Epithelial cell of proximal tubule (primary cell): ENCODE measurements at regions not wholly inside any gene's neighbourhood (a gene's known extent, or its start where the extent isn't known, plus 50 kb on each side); places are given as distances from the start of the nearest gene placed in this dataset.

Source experiments
- DNase-seq: peaks from one replicate; pipeline ENCODE4 v3.0.0-alpha.2; 2011; ENCODE audit warnings: low read depth
- H3K4me3 ChIP-seq: 2 replicates; pipeline ENCODE4 v1.5.1; 2011; ENCODE audit warnings: low read depth, mild to moderate bottlenecking, low read length
- TF ChIP-seq, protein P1 (sequence below): conservative IDR thresholded peaks from 2 replicates; pipeline ENCODE4 v1.5.1; 2012; ENCODE audit warnings: low read depth, mild to moderate bottlenecking, low read length

GRCh38 chr3:168295027-168295426, 199.3 kb upstream of the GOLIM4 start:
- TF ChIP-seq, protein P1, sequence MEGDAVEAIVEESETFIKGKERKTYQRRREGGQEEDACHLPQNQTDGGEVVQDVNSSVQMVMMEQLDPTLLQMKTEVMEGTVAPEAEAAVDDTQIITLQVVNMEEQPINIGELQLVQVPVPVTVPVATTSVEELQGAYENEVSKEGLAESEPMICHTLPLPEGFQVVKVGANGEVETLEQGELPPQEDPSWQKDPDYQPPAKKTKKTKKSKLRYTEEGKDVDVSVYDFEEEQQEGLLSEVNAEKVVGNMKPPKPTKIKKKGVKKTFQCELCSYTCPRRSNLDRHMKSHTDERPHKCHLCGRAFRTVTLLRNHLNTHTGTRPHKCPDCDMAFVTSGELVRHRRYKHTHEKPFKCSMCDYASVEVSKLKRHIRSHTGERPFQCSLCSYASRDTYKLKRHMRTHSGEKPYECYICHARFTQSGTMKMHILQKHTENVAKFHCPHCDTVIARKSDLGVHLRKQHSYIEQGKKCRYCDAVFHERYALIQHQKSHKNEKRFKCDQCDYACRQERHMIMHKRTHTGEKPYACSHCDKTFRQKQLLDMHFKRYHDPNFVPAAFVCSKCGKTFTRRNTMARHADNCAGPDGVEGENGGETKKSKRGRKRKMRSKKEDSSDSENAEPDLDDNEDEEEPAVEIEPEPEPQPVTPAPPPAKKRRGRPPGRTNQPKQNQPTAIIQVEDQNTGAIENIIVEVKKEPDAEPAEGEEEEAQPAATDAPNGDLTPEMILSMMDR, result no peak
- DNase-seq, result no peak
- no peak overlapping the region for H3K4me3 ChIP-seq

GRCh38 chr3:168292296-168292695, 196.6 kb upstream of the GOLIM4 start:
- no peak for DNase-seq
- TF ChIP-seq, protein P1, result no peak
- no peak overlapping the region for H3K4me3 ChIP-seq

DNA sequence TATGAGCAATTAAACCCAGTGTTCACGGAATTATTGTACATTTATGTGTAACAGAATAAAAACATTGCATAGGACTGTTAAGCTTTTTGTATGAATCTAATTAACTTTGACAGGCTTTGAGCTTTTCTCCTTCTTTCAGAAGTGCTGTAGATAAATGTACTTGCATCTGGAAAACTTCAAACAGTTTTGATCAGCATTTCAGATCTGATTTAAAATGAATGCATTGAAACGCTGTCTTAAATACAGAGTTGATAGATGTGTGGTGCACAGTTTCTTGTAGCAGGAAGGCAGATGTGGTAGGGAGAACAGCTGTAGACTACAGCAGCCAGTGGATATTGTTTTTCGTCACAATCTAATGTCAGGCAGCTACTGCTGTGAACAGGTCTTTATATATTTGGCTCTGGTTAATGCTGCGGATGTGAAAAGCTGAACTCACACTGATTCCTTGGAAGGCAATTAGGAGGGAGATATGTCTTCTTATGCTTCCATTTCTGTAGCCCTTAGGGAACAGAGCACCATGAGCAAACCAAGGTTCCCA, 193.8 kb upstream of the GOLIM4 start:
- TF ChIP-seq, protein P1, result no peak
- no peak for DNase-seq
- H3K4me3 ChIP-seq, result no peak overlapping the region

- DNase-seq, result no peak
- no peak overlapping the region for H3K4me3 ChIP-seq
- TF ChIP-seq, protein P1, result no peak
These were observed 193.0 kb upstream of the GOLIM4 start for GRCh38 chr3:168288511-168289401.

DNA sequence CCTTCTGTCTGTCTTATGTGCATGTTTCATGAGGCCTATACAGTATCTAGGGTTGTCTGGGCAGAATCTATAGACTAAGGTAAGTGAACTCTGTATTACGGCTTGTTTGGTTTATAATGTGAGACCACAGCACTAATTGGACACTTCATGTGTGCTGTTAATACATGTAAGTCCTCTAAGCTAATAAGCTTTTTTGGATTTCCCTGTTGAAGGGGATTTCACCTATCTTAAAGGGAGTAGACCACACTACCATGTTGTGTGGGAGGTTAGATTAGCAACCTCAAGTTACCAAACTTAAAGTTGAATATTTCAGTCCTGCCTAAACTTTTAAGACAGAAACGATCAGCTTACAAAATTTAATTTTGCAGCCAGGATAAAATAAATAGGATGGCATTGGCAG, 189.8 kb upstream of the GOLIM4 start:
- TF ChIP-seq, protein P1, result no peak
- no peak for DNase-seq
- no peak overlapping the region for H3K4me3 ChIP-seq

GRCh38 chr3:168284728-168285127, 189.0 kb upstream of the GOLIM4 start:
- TF ChIP-seq, protein P1, result no peak
- no peak overlapping the region for H3K4me3 ChIP-seq
- no peak for DNase-seq
